ENCODE measurements at regions not wholly inside any gene's neighbourhood (a gene's known extent, or its start where the extent isn't known, plus 50 kb on each side); places are given as distances from the start of the nearest gene placed in this dataset.

DNA sequence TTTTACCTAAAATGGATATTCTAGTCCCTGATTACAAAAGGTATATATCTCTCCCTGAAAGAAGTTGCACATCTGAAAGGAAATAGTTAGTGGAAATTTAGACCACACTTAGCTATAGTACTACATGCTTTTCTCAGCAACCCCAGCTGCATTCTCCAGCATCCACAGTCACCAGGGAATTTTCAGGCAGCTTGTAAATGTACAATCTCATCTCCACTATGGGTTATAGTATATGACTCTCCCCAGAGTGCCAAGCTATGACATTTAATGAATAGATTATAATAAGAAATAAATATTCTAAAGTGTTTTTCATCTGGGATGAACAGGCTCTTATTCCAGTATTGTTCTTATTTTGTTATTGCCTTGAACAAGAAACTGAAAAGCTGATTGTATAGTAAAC, 197.6 kb upstream of the HNRNPA3 start:
- TF ChIP-seq, protein P1, sequence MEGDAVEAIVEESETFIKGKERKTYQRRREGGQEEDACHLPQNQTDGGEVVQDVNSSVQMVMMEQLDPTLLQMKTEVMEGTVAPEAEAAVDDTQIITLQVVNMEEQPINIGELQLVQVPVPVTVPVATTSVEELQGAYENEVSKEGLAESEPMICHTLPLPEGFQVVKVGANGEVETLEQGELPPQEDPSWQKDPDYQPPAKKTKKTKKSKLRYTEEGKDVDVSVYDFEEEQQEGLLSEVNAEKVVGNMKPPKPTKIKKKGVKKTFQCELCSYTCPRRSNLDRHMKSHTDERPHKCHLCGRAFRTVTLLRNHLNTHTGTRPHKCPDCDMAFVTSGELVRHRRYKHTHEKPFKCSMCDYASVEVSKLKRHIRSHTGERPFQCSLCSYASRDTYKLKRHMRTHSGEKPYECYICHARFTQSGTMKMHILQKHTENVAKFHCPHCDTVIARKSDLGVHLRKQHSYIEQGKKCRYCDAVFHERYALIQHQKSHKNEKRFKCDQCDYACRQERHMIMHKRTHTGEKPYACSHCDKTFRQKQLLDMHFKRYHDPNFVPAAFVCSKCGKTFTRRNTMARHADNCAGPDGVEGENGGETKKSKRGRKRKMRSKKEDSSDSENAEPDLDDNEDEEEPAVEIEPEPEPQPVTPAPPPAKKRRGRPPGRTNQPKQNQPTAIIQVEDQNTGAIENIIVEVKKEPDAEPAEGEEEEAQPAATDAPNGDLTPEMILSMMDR (conservative IDR thresholded peaks at IDR 0.05), result no peak
- TF ChIP-seq EZH2 (IDR thresholded peaks at IDR 0.05; ENCODE audit: low read depth), result no peak

All from PC-9 (cell line).